MM.1S (cell line): ENCODE measurements at regions not wholly inside any gene's neighbourhood (a gene's known extent, or its start where the extent isn't known, plus 50 kb on each side); places are given as distances from the start of the nearest gene placed in this dataset.

ENCODE experiments used
- DNase-seq: peaks from one replicate; pipeline ENCODE4 v3.0.0-alpha.2; 2015
- H2AFZ ChIP-seq: fragments of 300-600 bp; sonication (generic); 2 replicates; pipeline ENCODE4 v1.6.0; 2016; ENCODE audit warnings: antibody characterized with exemption, low read length
- H3F3A ChIP-seq: fragments of 300-600 bp; sonication (generic); 2 replicates; pipeline ENCODE4 v1.6.1; 2016; ENCODE audit warnings: mild to moderate bottlenecking, antibody characterized with exemption, low read length, moderate library complexity, mixed read lengths; ENCODE audit not compliant: insufficient read depth
- H3K27ac ChIP-seq: fragments of 300-600 bp; sonication (generic); 2 replicates; pipeline ENCODE4 v1.5.1; 2016; ENCODE audit warnings: mild to moderate bottlenecking, low read length
- H3K27me3 ChIP-seq: fragments of 300-600 bp; sonication (generic); replicated peaks from 2 replicates; pipeline ENCODE4 v1.6.0; 2016; ENCODE audit warnings: low read length; ENCODE audit not compliant: insufficient read depth
- H3K36me3 ChIP-seq: fragments of 300-600 bp; sonication (generic); replicated peaks from 2 replicates; pipeline ENCODE4 v1.6.1; 2016; ENCODE audit warnings: mild to moderate bottlenecking, low read length, mixed read lengths; ENCODE audit not compliant: insufficient read depth
- H3K4me1 ChIP-seq: fragments of 300-600 bp; sonication (generic); 2 replicates; pipeline ENCODE4 v1.6.1; 2016; ENCODE audit warnings: low read length, mixed read lengths
- H3K4me2 ChIP-seq: fragments of 300-600 bp; sonication (generic); 2 replicates; pipeline ENCODE4 v1.6.0; 2016; ENCODE audit warnings: low read depth, low read length
- H3K4me3 ChIP-seq: fragments of 300-600 bp; sonication (generic); 2 replicates; pipeline ENCODE4 v1.5.1; 2016; ENCODE audit warnings: low read length, mixed read lengths
- H3K79me2 ChIP-seq: fragments of 300-600 bp; sonication (generic); 2 replicates; pipeline ENCODE4 v1.6.1; 2016; ENCODE audit warnings: mixed run types, low read length, mixed read lengths
- H3K9ac ChIP-seq: fragments of 300-600 bp; sonication (generic); 2 replicates; pipeline ENCODE4 v1.6.1; 2016; ENCODE audit warnings: low read length, mixed read lengths
- H3K9me2 ChIP-seq: fragments of 300-600 bp; sonication (generic); replicated peaks from 2 replicates; pipeline ENCODE4 v1.6.1; 2016; ENCODE audit warnings: mild to moderate bottlenecking, low read length, mixed read lengths; ENCODE audit not compliant: insufficient read depth
- H3K9me3 ChIP-seq: fragments of 300-600 bp; sonication (generic); replicated peaks from 2 replicates; pipeline ENCODE4 v1.6.1; 2016; ENCODE audit warnings: mild to moderate bottlenecking, low read length, mixed read lengths; ENCODE audit not compliant: insufficient read depth
- H4K20me1 ChIP-seq: fragments of 300-600 bp; sonication (generic); 2 replicates; pipeline ENCODE4 v1.6.1; 2016; ENCODE audit warnings: mild to moderate bottlenecking, low read length, moderate library complexity, mixed read lengths; ENCODE audit not compliant: insufficient read depth
- EZH2 ChIP-seq: fragments of 300-600 bp; sonication (generic); optimal IDR thresholded peaks from 2 replicates; pipeline ENCODE3; 2017; ENCODE audit warnings: low read depth, mild to moderate bottlenecking, antibody characterized with exemption, low read length, mixed read lengths
- EZH2phosphoT487 ChIP-seq: fragments of 300-600 bp; sonication (generic); IDR thresholded peaks from 2 replicates; pipeline ENCODE4 v1.6.1; 2018; ENCODE audit warnings: antibody characterized with exemption, low read length
- TF ChIP-seq, protein P1 (sequence below): fragments of 300-600 bp; sonication (generic); IDR thresholded peaks from 2 replicates; pipeline ENCODE4 v1.5.1; 2016; ENCODE audit warnings: antibody characterized with exemption, low read length, mixed read lengths

- Histone ChIP-seq H3F3A (no peaks in the 10 kb centered on the region), H4K20me1 (no peaks in the 10 kb centered on the region), H3K79me2 (no peaks in the 10 kb centered on the region), H3K4me3 (no peak overlapping the region), H3K36me3 (no peaks in the 10 kb centered on the region), H3K4me1 (no peaks in the 10 kb centered on the region; the same call in 1 of the 2 replicates), H3K9ac (no peak overlapping the region), H2AFZ (no peak overlapping the region), H3K4me2 (no peak overlapping the region), H3K27ac (no peak overlapping the region), H3K9me2 (no peaks in the 10 kb centered on the region), H3K9me3 (no peaks in the 10 kb centered on the region), H3K27me3 (no peaks in the 10 kb centered on the region)
- DNase-seq: no peak
- TF ChIP-seq EZH2phosphoT487: no peak
- TF ChIP-seq, protein P1, sequence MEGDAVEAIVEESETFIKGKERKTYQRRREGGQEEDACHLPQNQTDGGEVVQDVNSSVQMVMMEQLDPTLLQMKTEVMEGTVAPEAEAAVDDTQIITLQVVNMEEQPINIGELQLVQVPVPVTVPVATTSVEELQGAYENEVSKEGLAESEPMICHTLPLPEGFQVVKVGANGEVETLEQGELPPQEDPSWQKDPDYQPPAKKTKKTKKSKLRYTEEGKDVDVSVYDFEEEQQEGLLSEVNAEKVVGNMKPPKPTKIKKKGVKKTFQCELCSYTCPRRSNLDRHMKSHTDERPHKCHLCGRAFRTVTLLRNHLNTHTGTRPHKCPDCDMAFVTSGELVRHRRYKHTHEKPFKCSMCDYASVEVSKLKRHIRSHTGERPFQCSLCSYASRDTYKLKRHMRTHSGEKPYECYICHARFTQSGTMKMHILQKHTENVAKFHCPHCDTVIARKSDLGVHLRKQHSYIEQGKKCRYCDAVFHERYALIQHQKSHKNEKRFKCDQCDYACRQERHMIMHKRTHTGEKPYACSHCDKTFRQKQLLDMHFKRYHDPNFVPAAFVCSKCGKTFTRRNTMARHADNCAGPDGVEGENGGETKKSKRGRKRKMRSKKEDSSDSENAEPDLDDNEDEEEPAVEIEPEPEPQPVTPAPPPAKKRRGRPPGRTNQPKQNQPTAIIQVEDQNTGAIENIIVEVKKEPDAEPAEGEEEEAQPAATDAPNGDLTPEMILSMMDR: no peak
- no peak for TF ChIP-seq EZH2
These were observed 58.2 kb upstream of the DGKB start for GRCh38 chr7:14960721-14961120.

GRCh38 chr7:14959339-14959738, 56.8 kb upstream of the DGKB start:
- no peak overlapping the region for H3K4me2 ChIP-seq
- H3F3A ChIP-seq: no peaks in the 10 kb centered on the region
- H3K27ac ChIP-seq: no peak overlapping the region
- no peaks in the 10 kb centered on the region for H3K79me2 ChIP-seq
- H3K4me3 ChIP-seq: no peak overlapping the region
- no peaks in the 10 kb centered on the region; the same call in 1 of the 2 replicates for H3K4me1 ChIP-seq
- H3K9ac ChIP-seq: no peak overlapping the region
- H4K20me1 ChIP-seq: no peaks in the 10 kb centered on the region
- no peak overlapping the region for H2AFZ ChIP-seq
- H3K36me3 ChIP-seq: no peaks in the 10 kb centered on the region
- no peak for DNase-seq
- TF ChIP-seq EZH2: no peak
- TF ChIP-seq, protein P1: no peak
- no peak for TF ChIP-seq EZH2phosphoT487
- H3K9me2 ChIP-seq: no peaks in the 10 kb centered on the region
- no peaks in the 10 kb centered on the region for H3K27me3 ChIP-seq
- no peaks in the 10 kb centered on the region for H3K9me3 ChIP-seq

- no peak overlapping the region for H3K4me2 ChIP-seq
- no peak overlapping the region for H3K9ac ChIP-seq
- H4K20me1 ChIP-seq: no peaks in the 10 kb centered on the region
- no peaks in the 10 kb centered on the region for H3K9me3 ChIP-seq
- no peak for DNase-seq
- H3K27ac ChIP-seq: no peak overlapping the region
- no peaks in the 10 kb centered on the region for H3K79me2 ChIP-seq
- no peaks in the 10 kb centered on the region for H3F3A ChIP-seq
- H3K4me1 ChIP-seq: no peaks in the 10 kb centered on the region
- H3K27me3 ChIP-seq: no peaks in the 10 kb centered on the region
- no peak overlapping the region for H2AFZ ChIP-seq
- TF ChIP-seq EZH2: no peak
- H3K4me3 ChIP-seq: no peak overlapping the region
- no peaks in the 10 kb centered on the region for H3K9me2 ChIP-seq
- no peaks in the 10 kb centered on the region for H3K36me3 ChIP-seq
These were observed 51.5 kb upstream of the DGKB start for GRCh38 chr7:14954035-14954434.
